ENCODE measurements at regions not wholly inside any gene's neighbourhood (a gene's known extent, or its start where the extent isn't known, plus 50 kb on each side); places are given as distances from the start of the nearest gene placed in this dataset.
"Not testable (repeated sequence)": the region's sequence is repeated elsewhere in the genome, so short reads cannot be mapped to it uniquely, and the experiment has no call there.

- Histone ChIP-seq H3K4me3 (replicated peaks in 1 of 4; ENCODE audit: control extremely low read depth in 1 of 4, insufficient read depth in 1 of 4, low read depth in 3 of 4, low read length in 4 of 4) (no peak overlapping the region), H3K4me1 (ENCODE audit: control insufficient read depth, extremely low read depth, insufficient read depth, low read length) (no peaks in the 10 kb centered on the region), H3K36me3 (ENCODE audit: control insufficient read depth, insufficient read depth, low read length) (no peaks in the 10 kb centered on the region), H2AFZ (ENCODE audit: low read length) (no peak overlapping the region), H3K27me3 (ENCODE audit: control insufficient read depth, insufficient read depth, low read length) (no peaks in the 10 kb centered on the region), H3K4me2 (ENCODE audit: extremely low read depth, insufficient read depth, low read length) (no peak overlapping the region), H4K20me1 (ENCODE audit: control insufficient read depth, extremely low read depth, insufficient read depth, low read length) (no peaks in the 10 kb centered on the region), H3K9ac (ENCODE audit: insufficient read depth, low read length) (no peak overlapping the region), H3K27ac (ENCODE audit: insufficient read depth, low read length) (no peak overlapping the region), H3K79me2 (ENCODE audit: control insufficient read depth, insufficient read depth, low read length) (no peaks in the 10 kb centered on the region), H3K9me3 (ENCODE audit: control insufficient read depth, insufficient read depth, low read depth, low read length) (no peaks in the 10 kb centered on the region)
- no peak for DNase-seq (ENCODE audit: low read depth in 2 of 2)
- TF ChIP-seq CTCF (conservative IDR thresholded peaks at IDR 0.05 in 1 of 2, IDR thresholded peaks at IDR 0.05 in 1 of 2; ENCODE audit: low read depth in 1 of 2, low read length in 2 of 2): no peak
- no peak for TF ChIP-seq EZH2 (IDR thresholded peaks at IDR 0.05; ENCODE audit: low read length, missing control alignments)
These were observed 580.8 kb upstream of the SLC8A1 start for GRCh38 chr2:41032715-41033114.

- no peaks in the 10 kb centered on the region for H4K20me1 ChIP-seq (ENCODE audit: control insufficient read depth, extremely low read depth, insufficient read depth, low read length)
- no peaks in the 10 kb centered on the region for H3K9me3 ChIP-seq (ENCODE audit: control insufficient read depth, insufficient read depth, low read depth, low read length)
- H3K27ac ChIP-seq (ENCODE audit: insufficient read depth, low read length): no peak overlapping the region
- H3K4me3 ChIP-seq (replicated peaks in 1 of 4; ENCODE audit: control extremely low read depth in 1 of 4, insufficient read depth in 1 of 4, low read depth in 3 of 4, low read length in 4 of 4): no peak overlapping the region
- no peak for TF ChIP-seq EZH2 (IDR thresholded peaks at IDR 0.05; ENCODE audit: low read length, missing control alignments)
- no peak for TF ChIP-seq CTCF (conservative IDR thresholded peaks at IDR 0.05 in 1 of 2, IDR thresholded peaks at IDR 0.05 in 1 of 2; ENCODE audit: low read depth in 1 of 2, low read length in 2 of 2)
- no peaks in the 10 kb centered on the region for H3K27me3 ChIP-seq (ENCODE audit: control insufficient read depth, insufficient read depth, low read length)
- no peaks in the 10 kb centered on the region for H3K4me1 ChIP-seq (ENCODE audit: control insufficient read depth, extremely low read depth, insufficient read depth, low read length)
- H3K9ac ChIP-seq (ENCODE audit: insufficient read depth, low read length): no peak overlapping the region
- no peaks in the 10 kb centered on the region for H3K36me3 ChIP-seq (ENCODE audit: control insufficient read depth, insufficient read depth, low read length)
- no peak overlapping the region for H2AFZ ChIP-seq (ENCODE audit: low read length)
- H3K79me2 ChIP-seq (ENCODE audit: control insufficient read depth, insufficient read depth, low read length): no peaks in the 10 kb centered on the region
- no peak overlapping the region for H3K4me2 ChIP-seq (ENCODE audit: extremely low read depth, insufficient read depth, low read length)
- no peak for DNase-seq (ENCODE audit: low read depth in 2 of 2)
These were observed 581.2 kb upstream of the SLC8A1 start for GRCh38 chr2:41033127-41033526.

GRCh38 chr2:41038408-41038807 is 586.5 kb upstream of the SLC8A1 start:
- no peak overlapping the region for H3K4me2 ChIP-seq (ENCODE audit: extremely low read depth, insufficient read depth, low read length)
- H4K20me1 ChIP-seq (ENCODE audit: control insufficient read depth, extremely low read depth, insufficient read depth, low read length): no peaks in the 10 kb centered on the region
- no peak overlapping the region for H3K4me3 ChIP-seq (replicated peaks in 1 of 4; ENCODE audit: control extremely low read depth in 1 of 4, insufficient read depth in 1 of 4, low read depth in 3 of 4, low read length in 4 of 4)
- no peaks in the 10 kb centered on the region for H3K79me2 ChIP-seq (ENCODE audit: control insufficient read depth, insufficient read depth, low read length)
- no peaks in the 10 kb centered on the region for H3K36me3 ChIP-seq (ENCODE audit: control insufficient read depth, insufficient read depth, low read length)
- no peak overlapping the region for H2AFZ ChIP-seq (ENCODE audit: low read length)
- peak; percentile 22 to 48 for DNase-seq (ENCODE audit: low read depth in 2 of 2)
- TF ChIP-seq EZH2 (IDR thresholded peaks at IDR 0.05; ENCODE audit: low read length, missing control alignments) (no peak), CTCF (conservative IDR thresholded peaks at IDR 0.05 in 1 of 2, IDR thresholded peaks at IDR 0.05 in 1 of 2; ENCODE audit: low read depth in 1 of 2, low read length in 2 of 2) (no peak)
- H3K9me3 ChIP-seq (ENCODE audit: control insufficient read depth, insufficient read depth, low read depth, low read length): no peaks in the 10 kb centered on the region
- no peak overlapping the region for H3K9ac ChIP-seq (ENCODE audit: insufficient read depth, low read length)
- H3K27me3 ChIP-seq (ENCODE audit: control insufficient read depth, insufficient read depth, low read length): no peaks in the 10 kb centered on the region
- H3K27ac ChIP-seq (ENCODE audit: insufficient read depth, low read length): no peak overlapping the region
- H3K4me1 ChIP-seq (ENCODE audit: control insufficient read depth, extremely low read depth, insufficient read depth, low read length): no peaks in the 10 kb centered on the region

GRCh38 chr2:41039750-41040149 is 587.9 kb upstream of the SLC8A1 start:
- H3K4me2 ChIP-seq (ENCODE audit: extremely low read depth, insufficient read depth, low read length); H3K4me1 ChIP-seq (ENCODE audit: control insufficient read depth, extremely low read depth, insufficient read depth, low read length); H3K27ac ChIP-seq (ENCODE audit: insufficient read depth, low read length); H3K4me3 ChIP-seq (replicated peaks in 1 of 4; ENCODE audit: control extremely low read depth in 1 of 4, insufficient read depth in 1 of 4, low read depth in 3 of 4, low read length in 4 of 4); H3K27me3 ChIP-seq (ENCODE audit: control insufficient read depth, insufficient read depth, low read length); H3K9me3 ChIP-seq (ENCODE audit: control insufficient read depth, insufficient read depth, low read depth, low read length); H2AFZ ChIP-seq (ENCODE audit: low read length); DNase-seq (ENCODE audit: low read depth in 2 of 2); H3K79me2 ChIP-seq (ENCODE audit: control insufficient read depth, insufficient read depth, low read length); H3K36me3 ChIP-seq (ENCODE audit: control insufficient read depth, insufficient read depth, low read length); H4K20me1 ChIP-seq (ENCODE audit: control insufficient read depth, extremely low read depth, insufficient read depth, low read length); H3K9ac ChIP-seq (ENCODE audit: insufficient read depth, low read length): not testable (repeated sequence)

Data from fibroblast of lung (primary cell).